H9 (cell line): ENCODE measurements at regions not wholly inside any gene's neighbourhood (a gene's known extent, or its start where the extent isn't known, plus 50 kb on each side); places are given as distances from the start of the nearest gene placed in this dataset.

Source experiments
- DNase-seq: peaks from one replicate; pipeline ENCODE4 v3.0.0-alpha.2; 2017
- H2AFZ ChIP-seq: one replicate; pipeline ENCODE4 v1.6.1; 2013; ENCODE audit warnings: mild to moderate bottlenecking, low read length, control low read depth, moderate library complexity
- H2AK5ac ChIP-seq: 2 replicates; pipeline ENCODE4 v1.6.1; 2013; ENCODE audit warnings: low read length, control low read depth, mixed read lengths; ENCODE audit not compliant: insufficient read length
- H2BK120ac ChIP-seq: one replicate; pipeline ENCODE4 v1.6.1; 2013; ENCODE audit warnings: low read depth, mild to moderate bottlenecking, low read length, control low read depth, inconsistent platforms; ENCODE audit not compliant: poor library complexity, severe bottlenecking
- H2BK12ac ChIP-seq: 2 replicates; pipeline ENCODE4 v1.6.1; 2013; ENCODE audit warnings: low read length, control low read depth, mixed read lengths, low read depth; ENCODE audit not compliant: insufficient read length
- H2BK15ac ChIP-seq: 2 replicates; pipeline ENCODE4 v1.6.1; 2013; ENCODE audit warnings: low read depth, low read length, control low read depth
- H2BK20ac ChIP-seq: one replicate; pipeline ENCODE4 v1.6.1; 2013; ENCODE audit warnings: low read depth, mild to moderate bottlenecking, low read length, control low read depth, inconsistent platforms; ENCODE audit not compliant: poor library complexity, severe bottlenecking
- H2BK5ac ChIP-seq: 2 replicates; pipeline ENCODE4 v1.6.1; 2013; ENCODE audit warnings: low read length, control low read depth, mixed read lengths; ENCODE audit not compliant: insufficient read length
- H3K14ac ChIP-seq: 2 replicates; pipeline ENCODE4 v1.6.1; 2013; ENCODE audit warnings: low read length, control low read depth; ENCODE audit not compliant: insufficient read depth
- H3K18ac ChIP-seq: 2 replicates; pipeline ENCODE4 v1.6.1; 2013; ENCODE audit warnings: low read depth, mild to moderate bottlenecking, mixed read lengths, low read length, control low read depth; ENCODE audit not compliant: insufficient read length
- H3K23ac ChIP-seq: 2 replicates; pipeline ENCODE4 v1.6.1; 2013; ENCODE audit warnings: low read length, control low read depth, mixed read lengths, low read depth; ENCODE audit not compliant: insufficient read length
- H3K23me2 ChIP-seq: 2 replicates; pipeline ENCODE4 v1.6.1; 2013; ENCODE audit warnings: low read depth, mild to moderate bottlenecking, mixed read lengths, low read length, control low read depth; ENCODE audit not compliant: insufficient read length, poor library complexity, severe bottlenecking
- H3K27ac ChIP-seq: 2 replicates; pipeline ENCODE4 v1.5.1; 2013; ENCODE audit warnings: low read length, control low read depth, mixed read lengths, low read depth; ENCODE audit not compliant: insufficient read length
- H3K27me3 ChIP-seq: 2 replicates; pipeline ENCODE4 v1.6.1; 2013; ENCODE audit warnings: low read length, control low read depth, inconsistent platforms; ENCODE audit not compliant: insufficient read depth
- H3K4ac ChIP-seq: 2 replicates; pipeline ENCODE4 v1.6.1; 2013; ENCODE audit warnings: low read depth, mild to moderate bottlenecking, control low read depth, inconsistent platforms, low read length, moderate library complexity
- H3K4me1 ChIP-seq: 2 replicates; pipeline ENCODE4 v1.6.1; 2013; ENCODE audit warnings: low read length, control low read depth, inconsistent platforms; ENCODE audit not compliant: insufficient read depth
- H3K4me2 ChIP-seq: 2 replicates; pipeline ENCODE4 v1.6.1; 2013; ENCODE audit warnings: low read length, control low read depth, mixed read lengths; ENCODE audit not compliant: insufficient read length, insufficient read depth
- H3K56ac ChIP-seq: 2 replicates; pipeline ENCODE4 v1.6.1; 2013; ENCODE audit warnings: low read depth, mild to moderate bottlenecking, mixed read lengths, low read length, control low read depth; ENCODE audit not compliant: insufficient read length
- H3K79me1 ChIP-seq: 2 replicates; pipeline ENCODE4 v1.6.1; 2013; ENCODE audit warnings: low read depth, mild to moderate bottlenecking, moderate library complexity, low read length, control low read depth, inconsistent platforms; ENCODE audit not compliant: insufficient read depth, poor library complexity, severe bottlenecking
- H3K79me2 ChIP-seq: 2 replicates; pipeline ENCODE4 v1.6.1; 2013; ENCODE audit warnings: low read length, control low read depth, inconsistent platforms; ENCODE audit not compliant: insufficient read depth
- H3K9ac ChIP-seq: 2 replicates; pipeline ENCODE4 v1.6.1; 2013; ENCODE audit warnings: low read length, control low read depth, mixed read lengths; ENCODE audit not compliant: insufficient read length; ENCODE audit errors: extremely low read depth
- H3K9me3 ChIP-seq: one replicate; pipeline ENCODE4 v1.6.1; 2013; ENCODE audit warnings: low read depth, low read length, inconsistent platforms; ENCODE audit not compliant: control insufficient read depth
- H3T11ph ChIP-seq: one replicate; pipeline ENCODE4 v1.6.1; 2013; ENCODE audit warnings: mild to moderate bottlenecking, low read length, control low read depth, inconsistent platforms
- H4K20me1 ChIP-seq: one replicate; pipeline ENCODE4 v1.6.1; 2013; ENCODE audit not compliant: control insufficient read depth, insufficient read length, insufficient read depth
- H4K5ac ChIP-seq: 2 replicates; pipeline ENCODE4 v1.6.1; 2013; ENCODE audit warnings: low read depth, mild to moderate bottlenecking, mixed read lengths, low read length, control low read depth; ENCODE audit not compliant: insufficient read length
- H4K8ac ChIP-seq: replicated peaks from 2 replicates; pipeline ENCODE4 v1.6.1; 2013; ENCODE audit warnings: low read length, control low read depth, mixed read lengths, low read depth; ENCODE audit not compliant: insufficient read length
- H4K91ac ChIP-seq: 2 replicates; pipeline ENCODE4 v1.6.1; 2013; ENCODE audit warnings: low read depth, mild to moderate bottlenecking, moderate library complexity, mixed read lengths, low read length, control low read depth; ENCODE audit not compliant: insufficient read length
- H3K27ac Mint-ChIP-seq, 3 experiments: 2 replicates in 2 of 3; 3 replicates in 1 of 3; pipeline ENCODE4 v1.8.0; 2020 to 2021; ENCODE audit warnings: mixed read lengths in 3 of 3, mild to moderate bottlenecking in 1 of 3, moderate library complexity in 1 of 3
- H3K27me3 Mint-ChIP-seq: 2 replicates; pipeline ENCODE4 v1.8.0; 2021; ENCODE audit warnings: low read depth, mild to moderate bottlenecking, moderate library complexity, mixed read lengths
- H3K36me3 Mint-ChIP-seq, 3 experiments: 2 replicates in 2 of 3; 3 replicates in 1 of 3; pipeline ENCODE4 v1.8.0; 2020 to 2021; ENCODE audit warnings: low read depth in 3 of 3, mixed read lengths in 3 of 3; ENCODE audit not compliant: insufficient read depth in 1 of 3
- H3K4me1 Mint-ChIP-seq, 2 experiments: 2 replicates each; pipeline ENCODE4 v1.8.0; 2020; ENCODE audit warnings: mixed read lengths in 2 of 2
- H3K4me3 Mint-ChIP-seq, 2 experiments: 2 replicates in 1 of 2; 3 replicates in 1 of 2; pipeline ENCODE4 v1.8.0; 2020 to 2021; ENCODE audit warnings: mild to moderate bottlenecking in 2 of 2, mixed read lengths in 2 of 2, moderate library complexity in 1 of 2
- H3K9me3 Mint-ChIP-seq, 2 experiments: 2 replicates in 1 of 2; 3 replicates in 1 of 2; pipeline ENCODE4 v1.8.0; 2020; ENCODE audit warnings: mild to moderate bottlenecking in 2 of 2, mixed read lengths in 2 of 2, moderate library complexity in 1 of 2
- WGBS: extraction: QIAGEN DNeasy Blood & Tissue Kit; methylation state at CpG from one replicate; pipeline ENCODE4 v1.1.7; 2013; ENCODE audit warnings: missing lambda C conversion rate, low lambda C conversion rate, mixed read lengths; ENCODE audit not compliant: insufficient read length; ENCODE audit errors: extremely low coverage; 5-methylcytosine and 5-hydroxymethylcytosine counted together
- TF ChIP-seq, protein P1 (sequence below): fragments of 200-600 bp; sonication (generic); conservative IDR thresholded peaks from 3 replicates; pipeline ENCODE4 v1.8.0; 2021; ENCODE audit warnings: antibody characterized with exemption, mild to moderate bottlenecking

DNA sequence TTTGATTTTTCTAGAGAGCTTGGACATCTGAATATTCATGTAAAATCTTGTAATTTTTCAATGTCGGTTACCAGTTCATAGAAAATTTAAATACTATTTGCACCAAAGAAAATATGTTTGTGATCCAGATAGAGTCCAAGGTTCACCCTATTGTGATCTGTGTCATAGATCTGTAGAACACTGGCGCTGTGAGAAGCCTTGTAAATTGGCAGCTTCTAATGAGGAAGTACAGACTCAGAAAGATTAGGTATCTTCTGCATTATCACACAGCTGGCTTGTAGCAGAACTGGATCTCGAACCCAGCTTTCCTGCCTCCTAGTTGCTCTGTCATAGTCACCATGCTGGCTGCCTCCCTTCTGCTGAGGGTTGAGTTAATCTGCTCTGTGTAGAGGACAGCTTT is 106.5 kb upstream of the PAK3 start:
- Mint-ChIP-seq H3K9me3 (no peaks in the 10 kb centered on the region), H3K36me3 (no peaks in the 10 kb centered on the region), H3K27ac (no peak overlapping the region), H3K4me1 (peaks cover 11 to 18% of the 10 kb centered on the region in 2 experiments), H3K27me3 (no peaks in the 10 kb centered on the region), H3K4me3 (no peak overlapping the region)
- no peak overlapping the region for H2AK5ac ChIP-seq
- no CpG with 5 or more reads among the region's 3 CpGs for WGBS
- no peaks in the 10 kb centered on the region for H3K9me3 ChIP-seq
- H2BK15ac ChIP-seq = no peak overlapping the region
- no peak overlapping the region for H4K5ac ChIP-seq
- H4K91ac ChIP-seq = no peak overlapping the region
- no peak overlapping the region for H3K56ac ChIP-seq
- H2BK120ac ChIP-seq = no peak overlapping the region
- H3K79me2 ChIP-seq = no peaks in the 10 kb centered on the region
- no peak overlapping the region for H2BK20ac ChIP-seq
- no peak overlapping the region for H2BK5ac ChIP-seq
- H4K8ac ChIP-seq = no peak overlapping the region
- no peak overlapping the region for H3K14ac ChIP-seq
- H3K27ac ChIP-seq = no peak overlapping the region
- H3K23me2 ChIP-seq = no peaks in the 10 kb centered on the region
- H3K4me2 ChIP-seq = no peak overlapping the region
- H3K79me1 ChIP-seq = no peaks in the 10 kb centered on the region
- no peak overlapping the region for H3K18ac ChIP-seq
- no peak overlapping the region for H2BK12ac ChIP-seq
- H2AFZ ChIP-seq = no peak overlapping the region
- no peak overlapping the region for H3K4ac ChIP-seq
- no peaks in the 10 kb centered on the region for H3K27me3 ChIP-seq
- H3K23ac ChIP-seq = no peak overlapping the region
- H4K20me1 ChIP-seq = no peaks in the 10 kb centered on the region
- no peak for DNase-seq
- H3K9ac ChIP-seq = no peak overlapping the region
- H3K4me1 ChIP-seq = peaks cover under 1% of the 10 kb centered on the region; the same call in 1 of the 2 replicates
- TF ChIP-seq, protein P1, sequence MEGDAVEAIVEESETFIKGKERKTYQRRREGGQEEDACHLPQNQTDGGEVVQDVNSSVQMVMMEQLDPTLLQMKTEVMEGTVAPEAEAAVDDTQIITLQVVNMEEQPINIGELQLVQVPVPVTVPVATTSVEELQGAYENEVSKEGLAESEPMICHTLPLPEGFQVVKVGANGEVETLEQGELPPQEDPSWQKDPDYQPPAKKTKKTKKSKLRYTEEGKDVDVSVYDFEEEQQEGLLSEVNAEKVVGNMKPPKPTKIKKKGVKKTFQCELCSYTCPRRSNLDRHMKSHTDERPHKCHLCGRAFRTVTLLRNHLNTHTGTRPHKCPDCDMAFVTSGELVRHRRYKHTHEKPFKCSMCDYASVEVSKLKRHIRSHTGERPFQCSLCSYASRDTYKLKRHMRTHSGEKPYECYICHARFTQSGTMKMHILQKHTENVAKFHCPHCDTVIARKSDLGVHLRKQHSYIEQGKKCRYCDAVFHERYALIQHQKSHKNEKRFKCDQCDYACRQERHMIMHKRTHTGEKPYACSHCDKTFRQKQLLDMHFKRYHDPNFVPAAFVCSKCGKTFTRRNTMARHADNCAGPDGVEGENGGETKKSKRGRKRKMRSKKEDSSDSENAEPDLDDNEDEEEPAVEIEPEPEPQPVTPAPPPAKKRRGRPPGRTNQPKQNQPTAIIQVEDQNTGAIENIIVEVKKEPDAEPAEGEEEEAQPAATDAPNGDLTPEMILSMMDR = no peak
- no peak overlapping the region for H3T11ph ChIP-seq
